T-helper 2 cell (primary cell): ENCODE measurements at regions not wholly inside any gene's neighbourhood (a gene's known extent, or its start where the extent isn't known, plus 50 kb on each side); places are given as distances from the start of the nearest gene placed in this dataset.
"Not testable (repeated sequence)": the region's sequence is repeated elsewhere in the genome, so short reads cannot be mapped to it uniquely, and the experiment has no call there.

Source experiments
- DNase-seq, 5 experiments: peaks; one replicate each; pipeline versions ENCODE4 v3.0.0 to v3.0.0-alpha.2; 2012 to 2022

GRCh38 chr3:150327678-150328653, 80.1 kb upstream of the TSC22D2 start:
- no peak for DNase-seq

GRCh38 chr3:150324788-150325187, 83.3 kb upstream of the TSC22D2 start:
- DNase-seq: no peak

GRCh38 chr3:150324245-150324644, 83.9 kb upstream of the TSC22D2 start:
- DNase-seq: no peak

- DNase-seq: no peak
These were observed 84.3 kb upstream of the TSC22D2 start for GRCh38 chr3:150323770-150324169.

GRCh38 chr3:150323091-150323490, 85.0 kb upstream of the TSC22D2 start:
- DNase-seq: not testable (repeated sequence)

GRCh38 chr3:150320971-150321370, 87.1 kb upstream of the TSC22D2 start:
- not testable (repeated sequence) for DNase-seq

GRCh38 chr3:150319900-150320299, 88.2 kb upstream of the TSC22D2 start:
- peak in 1 of 5 experiments; percentile 5 for DNase-seq

- no peak for DNase-seq
These were observed 90.6 kb upstream of the TSC22D2 start for GRCh38 chr3:150317469-150317868.

GRCh38 chr3:150315721-150316120, 92.4 kb upstream of the TSC22D2 start:
- no peak for DNase-seq

- no peak for DNase-seq
These were observed 93.7 kb upstream of the TSC22D2 start for GRCh38 chr3:150314248-150315004.

- no peak for DNase-seq
These were observed 96.0 kb upstream of the TSC22D2 start for GRCh38 chr3:150312018-150312657.

- DNase-seq: no peak
These were observed 96.9 kb upstream of the TSC22D2 start for GRCh38 chr3:150311156-150311555.

- no peak for DNase-seq
These were observed 98.5 kb upstream of the TSC22D2 start for GRCh38 chr3:150309557-150309956.

GRCh38 chr3:150309257-150309542, 98.9 kb upstream of the TSC22D2 start:
- no peak for DNase-seq

GRCh38 chr3:150308481-150309256, 99.4 kb upstream of the TSC22D2 start:
- DNase-seq: no peak

- DNase-seq: no peak
These were observed 100.1 kb upstream of the TSC22D2 start for GRCh38 chr3:150308037-150308319.

GRCh38 chr3:150307311-150308036, 100.6 kb upstream of the TSC22D2 start:
- DNase-seq: no peak

- DNase-seq: no peak
These were observed 101.2 kb upstream of the TSC22D2 start for GRCh38 chr3:150306906-150307305.

GRCh38 chr3:150306083-150306482, 102.0 kb upstream of the TSC22D2 start:
- no peak for DNase-seq

GRCh38 chr3:150303768-150304167, 104.3 kb upstream of the TSC22D2 start:
- peak in 1 of 5 experiments; percentile 24 for DNase-seq

GRCh38 chr3:150302246-150302645, 105.9 kb upstream of the TSC22D2 start:
- no peak for DNase-seq

- DNase-seq: no peak
These were observed 107.1 kb upstream of the TSC22D2 start for GRCh38 chr3:150300852-150301517.
